Amygdala (tissue), 56 donors: ENCODE measurements at regions not wholly inside any gene's neighbourhood (a gene's known extent, or its start where the extent isn't known, plus 50 kb on each side); places are given as distances from the start of the nearest gene placed in this dataset.
A peak's percentile ranks its signal among the peaks of the same experiment; 100 is the strongest.

Experiments used
- DNase-seq, 56 donors: peaks; one replicate each; lab custom pipeline; 2025; lab: John Stamatoyannopoulos, UW

GRCh38 chr4:66647476-66647875, 897.8 kb downstream of the CENPC start:
- DNase-seq = no peak

- no peak for DNase-seq
Measured at GRCh38 chr4:66640233-66640990, 904.9 kb downstream of the CENPC start.

- no peak for DNase-seq
Measured at GRCh38 chr4:66639361-66639760, 905.9 kb downstream of the CENPC start.

- DNase-seq = peak in 1 of 56 donors; percentile 3
Measured at GRCh38 chr4:66636349-66636748, 909.0 kb downstream of the CENPC start.

- no peak for DNase-seq
Measured at GRCh38 chr4:66633477-66633876, 911.8 kb downstream of the CENPC start.

- no peak for DNase-seq
Measured at GRCh38 chr4:66629927-66630326, 915.4 kb downstream of the CENPC start.

- no peak for DNase-seq
Measured at GRCh38 chr4:66628146-66628545, 917.2 kb downstream of the CENPC start.

GRCh38 chr4:66625480-66625879, 919.8 kb downstream of the CENPC start:
- no peak for DNase-seq

- no peak for DNase-seq
Measured at GRCh38 chr4:66613591-66613990, 931.7 kb downstream of the CENPC start.

GRCh38 chr4:66609014-66609413, 936.3 kb downstream of the CENPC start:
- DNase-seq = no peak

- DNase-seq = no peak
Measured at GRCh38 chr4:66606908-66607307, 936.6 kb upstream of the EPHA5 start.

GRCh38 chr4:66606215-66606614, 935.9 kb upstream of the EPHA5 start:
- DNase-seq = no peak

- DNase-seq = no peak
Measured at GRCh38 chr4:66604192-66604591, 933.9 kb upstream of the EPHA5 start.

- no peak for DNase-seq
Measured at GRCh38 chr4:66602622-66603021, 932.3 kb upstream of the EPHA5 start.

GRCh38 chr4:66591968-66592367, 921.7 kb upstream of the EPHA5 start:
- DNase-seq = no peak

- DNase-seq = no peak
Measured at GRCh38 chr4:66590488-66591215, 920.4 kb upstream of the EPHA5 start.

- DNase-seq = no peak
Measured at GRCh38 chr4:66589183-66589582, 918.9 kb upstream of the EPHA5 start.

- DNase-seq = no peak
Measured at GRCh38 chr4:66585767-66586166, 915.5 kb upstream of the EPHA5 start.

GRCh38 chr4:66577922-66578321, 907.6 kb upstream of the EPHA5 start:
- no peak for DNase-seq

GRCh38 chr4:66575008-66575696, 904.9 kb upstream of the EPHA5 start:
- DNase-seq = no peak

GRCh38 chr4:66574145-66574978, 904.1 kb upstream of the EPHA5 start:
- no peak for DNase-seq
